ENCODE measurements at regions not wholly inside any gene's neighbourhood (a gene's known extent, or its start where the extent isn't known, plus 50 kb on each side); places are given as distances from the start of the nearest gene placed in this dataset.

GRCh38 chrX:144616317-144616716 is 631.0 kb upstream of the SPANXN1 start:
- TF ChIP-seq CTCF (conservative IDR thresholded peaks at IDR 0.05; ENCODE audit: low read depth in 2 of 2) (no peak), EZH2 (IDR thresholded peaks at IDR 0.05; ENCODE audit: low read depth, unreplicated experiment) (no peak), REST (IDR thresholded peaks at IDR 0.05; ENCODE audit: unreplicated experiment) (no peak), POLR2AphosphoS5 (IDR thresholded peaks at IDR 0.05; ENCODE audit: low read depth) (no peak), EZH2phosphoT487 (IDR thresholded peaks at IDR 0.05; ENCODE audit: unreplicated experiment) (no peak), CREB1 (CRISPR knock-in tag; IDR thresholded peaks at IDR 0.05; ENCODE audit: low read depth) (no peak), ETS1 (IDR thresholded peaks at IDR 0.05) (no peak), ZNF114 (CRISPR knock-in tag; IDR thresholded peaks at IDR 0.05) (no peak), STAT1 (IDR thresholded peaks at IDR 0.05; ENCODE audit: unreplicated experiment) (no peak), ZNF462 (CRISPR knock-in tag; IDR thresholded peaks at IDR 0.05) (no peak), ZNF331 (CRISPR knock-in tag; IDR thresholded peaks at IDR 0.05; ENCODE audit: low read depth) (no peak)
